ENCODE measurements at regions not wholly inside any gene's neighbourhood (a gene's known extent, or its start where the extent isn't known, plus 50 kb on each side); places are given as distances from the start of the nearest gene placed in this dataset.
A peak's percentile ranks its signal among the peaks of the same experiment; 100 is the strongest.

DNA sequence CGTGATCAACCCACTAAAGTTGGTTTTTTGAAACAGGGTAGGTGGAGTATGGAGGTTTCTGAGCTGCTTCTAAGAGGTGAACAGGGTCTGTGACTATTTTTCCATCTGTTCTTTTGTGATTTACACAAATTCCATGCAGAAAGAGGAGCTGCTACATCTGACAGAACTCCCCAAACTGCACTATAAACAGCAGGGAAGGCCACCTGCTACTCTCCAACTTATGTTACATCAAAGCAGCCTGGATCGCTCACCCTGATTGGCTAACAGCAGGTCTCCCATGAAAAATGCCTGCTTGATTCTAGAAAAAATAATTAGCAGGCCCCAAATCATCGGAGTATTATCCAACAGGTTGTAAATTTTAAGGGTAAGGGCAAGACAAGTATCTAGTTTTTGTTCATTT lies 282.9 kb upstream of the FLRT2 start:
- no peak overlapping the region for H3K4me3 ChIP-seq
- no peak overlapping the region for H3K4me2 ChIP-seq
- DNase-seq (ENCODE audit: low read depth in 1 of 2, low spot score in 1 of 2), result no peak
- ChIA-PET POLR2A (no interaction called here), CTCF (interaction anchor here (0.8 kb wide), 1 partner anchor 282 kb away, joined by 3 read pairs; no protein-coding TSS in a partner anchor)
- H3K4me1 ChIP-seq, result no peaks in the 10 kb centered on the region
- WGBS (ENCODE audit: missing lambda C conversion rate), result 81% methylated on average over 3 of the region's 3 CpGs
- H3K27ac ChIP-seq, result no peak overlapping the region
- TF ChIP-seq HOXB13 (CRISPR knock-in tag; IDR thresholded peaks at IDR 0.05; ENCODE audit: low read depth) (no peak), ZNF302 (CRISPR knock-in tag; IDR thresholded peaks at IDR 0.05) (no peak), RAD21 (conservative IDR thresholded peaks at IDR 0.05 in 1 of 2, IDR thresholded peaks at IDR 0.05 in 1 of 2) (no peak), FOSB (CRISPR knock-in tag; IDR thresholded peaks at IDR 0.05) (no peak), BHLHE40 (IDR thresholded peaks at IDR 0.05; ENCODE audit: low read depth, low read length) (no peak), MAZ (IDR thresholded peaks at IDR 0.05; ENCODE audit: borderline replicate concordance, low read depth, low read length) (no peak), TP53 (CRISPR knock-in tag; IDR thresholded peaks at IDR 0.05) (no peak), JUNB (IDR thresholded peaks at IDR 0.05) (no peak), FOSL2 (IDR thresholded peaks at IDR 0.05) (no peak), FOSL2 (CRISPR knock-in tag; IDR thresholded peaks at IDR 0.05) (no peak), KDM5A (IDR thresholded peaks at IDR 0.05) (no peak), KDM1A (IDR thresholded peaks at IDR 0.05; ENCODE audit: low read depth) (no peak), HDAC2 (IDR thresholded peaks at IDR 0.05) (no peak), RFX5 (IDR thresholded peaks at IDR 0.05) (no peak), SMC3 (IDR thresholded peaks at IDR 0.05) (no peak), ZFP36 (IDR thresholded peaks at IDR 0.05; ENCODE audit: borderline replicate concordance, partially characterized antibody) (no peak), SREBF2 (IDR thresholded peaks at IDR 0.05) (no peak)
- TF ChIP-seq, protein P1, sequence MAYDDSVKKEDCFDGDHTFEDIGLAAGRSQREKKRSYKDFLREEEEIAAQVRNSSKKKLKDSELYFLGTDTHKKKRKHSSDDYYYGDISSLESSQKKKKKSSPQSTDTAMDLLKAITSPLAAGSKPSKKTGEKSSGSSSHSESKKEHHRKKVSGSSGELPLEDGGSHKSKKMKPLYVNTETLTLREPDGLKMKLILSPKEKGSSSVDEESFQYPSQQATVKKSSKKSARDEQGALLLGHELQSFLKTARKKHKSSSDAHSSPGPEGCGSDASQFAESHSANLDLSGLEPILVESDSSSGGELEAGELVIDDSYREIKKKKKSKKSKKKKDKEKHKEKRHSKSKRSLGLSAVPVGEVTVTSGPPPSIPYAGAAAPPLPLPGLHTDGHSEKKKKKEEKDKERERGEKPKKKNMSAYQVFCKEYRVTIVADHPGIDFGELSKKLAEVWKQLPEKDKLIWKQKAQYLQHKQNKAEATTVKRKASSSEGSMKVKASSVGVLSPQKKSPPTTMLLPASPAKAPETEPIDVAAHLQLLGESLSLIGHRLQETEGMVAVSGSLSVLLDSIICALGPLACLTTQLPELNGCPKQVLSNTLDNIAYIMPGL (CRISPR knock-in tag; IDR thresholded peaks at IDR 0.05; ENCODE audit: borderline replicate concordance), result no peak
- TF ChIP-seq, protein P2, sequence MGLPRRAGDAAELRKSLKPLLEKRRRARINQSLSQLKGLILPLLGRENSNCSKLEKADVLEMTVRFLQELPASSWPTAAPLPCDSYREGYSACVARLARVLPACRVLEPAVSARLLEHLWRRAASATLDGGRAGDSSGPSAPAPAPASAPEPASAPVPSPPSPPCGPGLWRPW (IDR thresholded peaks at IDR 0.05), result no peak
- H3K9me3 ChIP-seq, result no peaks in the 10 kb centered on the region
- FAIRE-seq, result no peak
- ATAC-seq, result no peak

DNA sequence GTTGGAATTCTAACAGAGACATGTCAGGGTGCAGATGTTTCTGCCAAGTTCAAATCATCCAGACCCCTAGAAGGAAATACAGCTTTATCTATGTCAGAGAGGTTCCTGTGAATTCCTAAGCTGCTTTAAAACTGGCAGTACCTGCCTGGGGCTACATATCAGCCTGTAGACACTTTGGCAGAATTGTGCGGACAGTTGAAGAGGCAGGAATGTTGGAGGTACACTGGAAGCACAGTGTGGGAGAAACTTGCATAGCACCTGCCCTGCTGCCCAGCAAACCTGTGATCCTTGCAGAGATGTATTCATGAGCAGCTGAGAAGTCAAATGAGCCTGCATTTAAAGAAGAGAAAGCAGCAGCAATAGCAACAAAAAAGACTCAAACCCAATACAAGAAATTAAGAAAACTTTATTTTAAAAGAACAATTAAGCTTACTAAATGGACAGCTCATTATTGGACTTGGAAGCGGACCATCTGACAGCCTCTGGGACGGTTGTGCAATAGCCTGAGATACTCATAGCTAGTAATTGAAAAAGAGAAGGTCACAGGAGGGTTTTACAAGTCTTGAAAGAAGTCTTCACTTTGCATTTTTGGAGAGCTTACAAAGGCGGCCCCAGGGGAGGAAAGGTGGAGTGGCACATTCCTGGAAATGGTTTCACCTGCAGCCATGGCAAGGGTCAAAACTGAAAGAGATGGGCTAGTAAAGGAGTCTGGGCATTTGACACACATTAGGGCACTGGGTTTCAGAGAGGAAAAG lies 280.9 kb upstream of the FLRT2 start:
- CTCF ChIA-PET, result interaction anchor here (1.0 to 1.3 kb wide), 3 partner anchors 9 to 279 kb away, joined by 3 to 5 read pairs (median 3); no protein-coding TSS in a partner anchor
- ATAC-seq (no peak), DNase-seq (ENCODE audit: low read depth in 1 of 2, low spot score in 1 of 2) (no peak), FAIRE-seq (no peak)
- H3K9me3 ChIP-seq, result no peaks in the 10 kb centered on the region
- 85% methylated on average over 4 of the region's 4 CpGs for WGBS (ENCODE audit: missing lambda C conversion rate)
- H3K4me2 ChIP-seq, result no peak overlapping the region
- POLR2A ChIA-PET, result no interaction called here
- no peaks in the 10 kb centered on the region for H3K4me1 ChIP-seq
- no peak overlapping the region for H3K27ac ChIP-seq
- H3K4me3 ChIP-seq, result no peak overlapping the region
- TF ChIP-seq HOXA7 (CRISPR knock-in tag; IDR thresholded peaks at IDR 0.05) (no peak), CEBPB (IDR thresholded peaks at IDR 0.05) (peak in 1 of 2 experiments; percentile 25; a peak in 1 of 4 replicates), POLR2AphosphoS2 (conservative IDR thresholded peaks at IDR 0.05; ENCODE audit: low read length) (no peak), CBX8 (IDR thresholded peaks at IDR 0.05) (no peak), HOXB13 (CRISPR knock-in tag; IDR thresholded peaks at IDR 0.05; ENCODE audit: low read depth) (no peak)
- TF ChIP-seq, protein P3, sequence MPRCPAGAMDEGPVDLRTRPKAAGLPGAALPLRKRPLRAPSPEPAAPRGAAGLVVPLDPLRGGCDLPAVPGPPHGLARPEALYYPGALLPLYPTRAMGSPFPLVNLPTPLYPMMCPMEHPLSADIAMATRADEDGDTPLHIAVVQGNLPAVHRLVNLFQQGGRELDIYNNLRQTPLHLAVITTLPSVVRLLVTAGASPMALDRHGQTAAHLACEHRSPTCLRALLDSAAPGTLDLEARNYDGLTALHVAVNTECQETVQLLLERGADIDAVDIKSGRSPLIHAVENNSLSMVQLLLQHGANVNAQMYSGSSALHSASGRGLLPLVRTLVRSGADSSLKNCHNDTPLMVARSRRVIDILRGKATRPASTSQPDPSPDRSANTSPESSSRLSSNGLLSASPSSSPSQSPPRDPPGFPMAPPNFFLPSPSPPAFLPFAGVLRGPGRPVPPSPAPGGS (IDR thresholded peaks at IDR 0.05), result no peak
- TF ChIP-seq, protein P1 (CRISPR knock-in tag; IDR thresholded peaks at IDR 0.05; ENCODE audit: borderline replicate concordance), result no peak
